NT2/D1 (cell line): ENCODE measurements at regions not wholly inside any gene's neighbourhood (a gene's known extent, or its start where the extent isn't known, plus 50 kb on each side); places are given as distances from the start of the nearest gene placed in this dataset.

Experiments
- DNase-seq: peaks from one replicate; pipeline ENCODE4 v3.0.0-alpha.2; 2011; ENCODE audit warnings: low read depth, low spot score
- H3K27me3 ChIP-seq: 2 replicates; pipeline ENCODE4 v1.6.0; 2011; ENCODE audit warnings: mild to moderate bottlenecking; ENCODE audit not compliant: insufficient read length, insufficient read depth
- H3K36me3 ChIP-seq: 2 replicates; pipeline ENCODE4 v1.6.1; 2011; ENCODE audit warnings: mild to moderate bottlenecking, low read length, mixed read lengths; ENCODE audit not compliant: insufficient read depth, insufficient read length
- H3K4me1 ChIP-seq: 2 replicates; pipeline ENCODE4 v1.5.1; 2011; ENCODE audit not compliant: insufficient read depth, insufficient read length
- H3K4me3 ChIP-seq: 2 replicates; pipeline ENCODE4 v1.5.1; 2011; ENCODE audit warnings: low read depth; ENCODE audit not compliant: insufficient read length
- H3K9ac ChIP-seq: 2 replicates; pipeline ENCODE4 v1.6.0; 2011; ENCODE audit warnings: low read depth; ENCODE audit not compliant: insufficient read length
- H3K9me3 ChIP-seq: 2 replicates; pipeline ENCODE4 v1.5.1; 2011; ENCODE audit warnings: mild to moderate bottlenecking, low read length; ENCODE audit not compliant: insufficient read depth
- SUZ12 ChIP-seq: IDR thresholded peaks from 2 replicates; pipeline ENCODE4 v1.6.1; 2011; ENCODE audit not compliant: insufficient read length, insufficient read depth; ENCODE audit errors: extremely low read depth
- YY1 ChIP-seq: IDR thresholded peaks from 2 replicates; pipeline ENCODE4 v1.6.1; 2011; ENCODE audit not compliant: insufficient read length, insufficient read depth
- ZNF274 ChIP-seq: IDR thresholded peaks from 2 replicates; pipeline ENCODE4 v1.6.1; 2011; ENCODE audit warnings: mild to moderate bottlenecking, low read depth, low read length

- H3K27me3 ChIP-seq: no peaks in the 10 kb centered on the region
- no peak overlapping the region for H3K9ac ChIP-seq
- TF ChIP-seq ZNF274 (no peak), SUZ12 (no peak), YY1 (no peak)
- no peak overlapping the region for H3K4me3 ChIP-seq
- no peaks in the 10 kb centered on the region for H3K36me3 ChIP-seq
- no peaks in the 10 kb centered on the region for H3K9me3 ChIP-seq
- H3K4me1 ChIP-seq: no peaks in the 10 kb centered on the region
- DNase-seq: no peak
These were observed 260.8 kb upstream of the HABP2 start for GRCh38 chr10:113292086-113292485.

- H3K27me3 ChIP-seq: no peaks in the 10 kb centered on the region
- no peak for DNase-seq
- no peaks in the 10 kb centered on the region for H3K4me1 ChIP-seq
- H3K4me3 ChIP-seq: no peak overlapping the region
- no peak for TF ChIP-seq ZNF274
- no peak for TF ChIP-seq YY1
- TF ChIP-seq SUZ12: no peak
- no peaks in the 10 kb centered on the region for H3K9me3 ChIP-seq
- H3K36me3 ChIP-seq: no peaks in the 10 kb centered on the region
- H3K9ac ChIP-seq: no peak overlapping the region
These were observed 260.1 kb upstream of the HABP2 start for GRCh38 chr10:113292743-113293142.

DNA sequence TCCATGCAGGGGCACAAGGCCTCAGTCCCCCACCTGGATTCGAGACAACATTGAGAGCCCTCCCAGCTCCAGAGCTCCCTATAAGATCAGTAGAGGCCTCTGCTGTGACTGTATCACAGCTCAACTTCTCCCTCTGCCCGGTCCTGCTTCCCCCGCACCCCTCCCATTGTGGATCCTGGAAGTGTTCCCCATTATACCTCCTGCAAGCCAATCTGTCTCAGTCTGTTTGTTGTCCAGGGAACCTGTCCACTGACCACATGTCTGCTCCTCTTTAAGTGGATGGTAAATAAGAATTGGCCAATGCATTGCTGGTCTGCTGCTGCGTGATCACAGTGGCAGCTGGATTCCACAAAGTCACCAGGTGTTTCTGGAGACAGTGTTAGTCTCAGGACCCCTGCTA, 259.7 kb upstream of the HABP2 start:
- Histone ChIP-seq H3K36me3 (no peaks in the 10 kb centered on the region), H3K9me3 (no peaks in the 10 kb centered on the region), H3K27me3 (no peaks in the 10 kb centered on the region), H3K4me3 (no peak overlapping the region), H3K9ac (no peak overlapping the region), H3K4me1 (no peaks in the 10 kb centered on the region)
- TF ChIP-seq SUZ12 (no peak), YY1 (no peak), ZNF274 (no peak)
- DNase-seq: no peak

DNA sequence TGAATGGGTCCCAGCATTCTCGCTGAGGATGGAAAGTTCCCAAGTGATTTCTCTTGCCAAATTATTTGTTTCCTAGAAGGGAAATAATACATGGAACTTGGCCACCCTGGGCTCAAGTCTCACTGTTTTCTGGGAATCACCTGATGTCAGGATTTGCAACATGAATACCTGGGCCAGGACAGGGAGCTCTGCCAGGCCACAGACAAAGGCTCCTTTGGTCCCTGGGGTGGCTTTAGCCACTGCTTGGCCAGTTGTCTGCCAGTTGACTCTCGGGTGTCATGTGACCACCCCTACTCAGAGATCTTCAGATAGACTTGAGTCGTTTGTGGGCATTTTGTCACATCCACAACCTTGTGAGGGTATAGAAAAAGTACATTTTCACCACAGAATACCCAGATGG, 258.0 kb upstream of the HABP2 start:
- no peaks in the 10 kb centered on the region for H3K27me3 ChIP-seq
- H3K9me3 ChIP-seq: no peaks in the 10 kb centered on the region
- H3K4me1 ChIP-seq: no peaks in the 10 kb centered on the region
- H3K4me3 ChIP-seq: no peak overlapping the region
- no peak for TF ChIP-seq ZNF274
- no peak for TF ChIP-seq YY1
- TF ChIP-seq SUZ12: no peak
- no peaks in the 10 kb centered on the region for H3K36me3 ChIP-seq
- no peak overlapping the region for H3K9ac ChIP-seq
- no peak for DNase-seq

GRCh38 chr10:113297226-113297625, 255.6 kb upstream of the HABP2 start:
- TF ChIP-seq ZNF274: no peak
- no peak for TF ChIP-seq YY1
- TF ChIP-seq SUZ12: no peak
- H3K27me3 ChIP-seq: no peaks in the 10 kb centered on the region
- H3K9ac ChIP-seq: no peak overlapping the region
- H3K9me3 ChIP-seq: no peaks in the 10 kb centered on the region
- no peaks in the 10 kb centered on the region for H3K4me1 ChIP-seq
- DNase-seq: no peak
- H3K36me3 ChIP-seq: no peaks in the 10 kb centered on the region
- H3K4me3 ChIP-seq: no peak overlapping the region

DNA sequence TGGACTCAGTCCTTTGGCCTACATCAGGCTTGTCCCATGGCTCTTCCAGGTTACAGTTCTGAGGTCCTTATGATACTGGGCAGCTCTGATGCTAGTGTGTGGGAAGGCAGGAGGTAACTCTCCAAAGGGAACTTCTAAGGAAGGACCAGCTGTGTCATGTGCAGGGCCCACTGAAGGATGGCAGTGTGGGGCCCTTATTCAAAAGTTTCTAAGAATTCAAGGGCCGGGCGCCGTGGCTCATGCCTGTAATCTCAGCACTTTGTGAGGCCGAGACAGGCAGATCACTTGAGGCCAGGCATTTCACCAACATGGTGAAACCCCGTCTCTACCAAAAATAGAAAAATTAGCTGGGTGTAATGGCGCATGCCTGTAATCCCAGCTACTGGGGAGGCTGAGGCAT, 254.2 kb upstream of the HABP2 start:
- H3K36me3 ChIP-seq: no peaks in the 10 kb centered on the region
- no peak overlapping the region for H3K9ac ChIP-seq
- no peaks in the 10 kb centered on the region for H3K4me1 ChIP-seq
- TF ChIP-seq SUZ12 (no peak), YY1 (no peak), ZNF274 (no peak)
- H3K27me3 ChIP-seq: no peaks in the 10 kb centered on the region
- no peaks in the 10 kb centered on the region for H3K9me3 ChIP-seq
- no peak overlapping the region for H3K4me3 ChIP-seq
- no peak for DNase-seq

DNA sequence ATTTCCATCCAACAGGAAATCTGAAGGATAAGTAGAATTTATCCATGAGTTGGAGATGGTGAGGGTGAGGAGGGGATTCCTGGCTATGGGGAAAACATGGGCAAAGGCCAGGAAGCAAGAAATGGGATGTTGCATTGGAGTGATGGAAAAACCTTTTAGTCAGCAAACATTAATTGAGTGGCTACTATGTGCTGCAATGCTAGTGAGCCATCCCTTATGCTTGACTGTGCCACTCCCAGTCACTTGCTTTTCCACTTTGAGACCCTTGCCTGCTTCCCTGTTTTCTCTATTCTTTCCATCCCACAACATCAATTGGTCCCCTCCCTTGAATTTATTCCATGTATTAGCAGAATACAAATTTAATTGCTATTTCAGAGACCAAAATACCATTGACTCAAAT, 252.7 kb upstream of the HABP2 start:
- H3K27me3 ChIP-seq: no peaks in the 10 kb centered on the region
- H3K9me3 ChIP-seq: no peaks in the 10 kb centered on the region
- no peak for DNase-seq
- H3K4me1 ChIP-seq: no peaks in the 10 kb centered on the region
- H3K9ac ChIP-seq: no peak overlapping the region
- no peak for TF ChIP-seq SUZ12
- TF ChIP-seq YY1: no peak
- no peak for TF ChIP-seq ZNF274
- no peak overlapping the region for H3K4me3 ChIP-seq
- no peaks in the 10 kb centered on the region for H3K36me3 ChIP-seq

DNA sequence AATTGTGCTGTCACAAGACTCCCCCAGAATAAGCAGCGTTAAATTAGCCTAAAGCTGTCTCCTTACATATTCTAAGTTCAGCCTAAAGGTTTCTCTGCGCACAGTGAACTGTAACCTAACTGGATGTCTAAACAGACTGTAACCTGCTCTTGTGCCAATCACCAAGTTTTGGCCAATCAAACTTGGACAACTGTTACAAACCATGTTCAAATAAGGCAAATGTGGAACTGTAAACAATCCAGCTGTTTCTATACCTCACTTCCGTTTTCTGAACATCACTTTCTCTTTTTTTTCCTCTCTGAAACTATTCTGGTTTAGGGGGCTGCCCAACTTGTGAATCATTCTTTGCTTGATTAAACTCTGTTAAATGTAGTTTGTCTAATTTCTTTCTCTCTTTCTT, 252.2 kb upstream of the HABP2 start:
- Histone ChIP-seq H3K9ac (no peak overlapping the region), H3K36me3 (no peaks in the 10 kb centered on the region), H3K4me3 (no peak overlapping the region), H3K4me1 (no peaks in the 10 kb centered on the region), H3K27me3 (no peaks in the 10 kb centered on the region), H3K9me3 (no peaks in the 10 kb centered on the region)
- TF ChIP-seq SUZ12: no peak
- TF ChIP-seq ZNF274: no peak
- TF ChIP-seq YY1: no peak
- no peak for DNase-seq
